Activated naive CD4-positive, alpha-beta T cell treated with anti-CD3 and anti-CD28 coated beads, Interleukin-2, amount 50 U/mL, for 24 hours (primary cell): ENCODE measurements at regions not wholly inside any gene's neighbourhood (a gene's known extent, or its start where the extent isn't known, plus 50 kb on each side); places are given as distances from the start of the nearest gene placed in this dataset.

ENCODE experiments used
- H3K27ac Mint-ChIP-seq: one replicate; pipeline ENCODE4 v1.8.0; 2021; ENCODE audit warnings: mild to moderate bottlenecking, mixed read lengths
- H3K27me3 Mint-ChIP-seq: one replicate; pipeline ENCODE4 v1.8.0; 2021; ENCODE audit warnings: mixed read lengths
- H3K36me3 Mint-ChIP-seq: one replicate; pipeline ENCODE4 v1.8.0; 2021; ENCODE audit warnings: mixed read lengths
- H3K4me1 Mint-ChIP-seq: one replicate; pipeline ENCODE4 v1.8.0; 2021; ENCODE audit warnings: mixed read lengths
- H3K4me3 Mint-ChIP-seq: one replicate; pipeline ENCODE4 v1.8.0; 2021; ENCODE audit warnings: mild to moderate bottlenecking, mixed read lengths
- H3K9me3 Mint-ChIP-seq: one replicate; pipeline ENCODE4 v1.8.0; 2021; ENCODE audit warnings: mixed read lengths

DNA sequence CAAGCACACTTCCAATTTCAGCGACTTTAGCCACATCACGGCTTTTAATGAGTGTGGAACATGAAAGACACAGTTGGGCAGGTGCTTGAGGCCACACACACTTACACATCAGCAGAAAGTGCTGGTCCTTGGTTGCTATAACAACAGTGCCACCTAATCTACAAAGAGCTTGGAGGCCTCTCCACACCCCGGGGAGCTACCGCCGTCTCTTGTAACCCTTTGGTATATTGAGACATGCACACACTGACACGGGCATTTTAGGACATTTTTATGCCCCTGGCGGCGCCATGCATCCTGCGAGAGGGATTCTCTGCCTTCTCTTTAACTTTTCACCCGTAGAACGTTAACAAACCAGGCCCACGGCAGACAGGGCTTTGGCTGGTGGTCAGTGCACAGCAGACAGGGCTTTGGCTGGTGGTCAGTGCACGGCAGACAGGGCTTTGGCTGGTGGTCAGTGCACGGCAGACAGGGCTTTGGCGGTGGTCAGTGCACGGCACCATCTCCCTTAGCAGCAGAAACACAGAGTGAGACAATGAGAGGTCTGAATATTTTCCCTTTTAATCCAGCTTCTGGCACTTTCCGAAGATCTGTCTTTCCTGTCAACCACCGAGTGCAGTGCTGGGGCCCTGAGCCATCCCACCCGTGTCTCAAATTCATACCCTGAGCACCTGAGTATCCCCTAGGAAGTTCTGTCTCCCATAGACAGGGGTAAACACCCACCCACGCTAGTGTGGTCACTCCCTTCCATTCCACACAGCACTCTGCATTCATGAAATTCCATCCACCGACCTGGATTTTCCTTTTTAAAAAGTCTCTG is 116.6 kb upstream of the RPS6KA2 start:
- Mint-ChIP-seq H3K4me1 (no peaks in the 10 kb centered on the region), H3K27me3 (no peaks in the 10 kb centered on the region), H3K9me3 (no peaks in the 10 kb centered on the region), H3K36me3 (no peaks in the 10 kb centered on the region), H3K27ac (no peak overlapping the region), H3K4me3 (no peak overlapping the region)

DNA sequence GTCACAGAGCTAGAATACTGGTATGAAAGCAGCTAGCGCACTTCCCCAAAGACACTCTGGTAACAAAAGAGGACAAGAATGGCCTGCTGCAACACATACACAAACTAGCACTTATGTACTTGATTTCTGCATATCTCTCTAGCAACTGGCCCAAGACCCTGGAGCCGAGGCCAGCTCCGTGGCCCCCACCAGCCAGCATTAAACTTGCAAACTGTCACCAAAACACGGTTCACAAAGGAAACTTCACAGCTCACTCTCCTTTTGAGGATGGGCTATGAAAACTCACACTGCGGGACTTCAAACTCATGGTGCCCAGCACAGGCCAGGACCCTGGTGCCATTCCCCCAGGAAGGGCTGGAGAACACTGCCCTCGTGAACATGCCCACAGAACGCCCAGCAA is 115.9 kb upstream of the RPS6KA2 start:
- H3K4me1 Mint-ChIP-seq, result no peaks in the 10 kb centered on the region

DNA sequence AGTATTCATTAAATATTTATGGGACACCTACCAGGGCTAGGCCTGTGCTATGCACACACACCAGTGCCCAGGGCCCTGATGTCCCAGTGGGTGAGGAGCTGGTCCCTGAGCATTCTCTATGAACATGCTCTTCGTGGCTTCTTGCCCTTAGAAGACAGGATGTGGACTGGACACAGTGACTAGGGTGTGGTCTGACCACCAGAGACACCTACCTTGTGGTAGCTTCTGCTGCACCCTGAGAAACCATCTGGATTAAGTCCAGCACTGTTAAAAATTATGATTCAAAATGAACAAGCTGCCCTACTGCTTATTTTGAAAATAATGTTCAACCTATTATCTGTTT is 112.9 kb upstream of the RPS6KA2 start:
- H3K9me3 Mint-ChIP-seq, result no peaks in the 10 kb centered on the region
- H3K4me3 Mint-ChIP-seq, result no peak overlapping the region
- no peaks in the 10 kb centered on the region for H3K27me3 Mint-ChIP-seq
- no peaks in the 10 kb centered on the region for H3K36me3 Mint-ChIP-seq
- H3K4me1 Mint-ChIP-seq, result no peaks in the 10 kb centered on the region
- H3K27ac Mint-ChIP-seq, result no peak overlapping the region

More for the DNA sequence above, 115.9 kb upstream of the RPS6KA2 start:
- H3K27me3 Mint-ChIP-seq, result no peaks in the 10 kb centered on the region
- H3K4me3 Mint-ChIP-seq, result no peak overlapping the region
- H3K27ac Mint-ChIP-seq, result no peak overlapping the region
- no peaks in the 10 kb centered on the region for H3K9me3 Mint-ChIP-seq
- H3K36me3 Mint-ChIP-seq, result no peaks in the 10 kb centered on the region

DNA sequence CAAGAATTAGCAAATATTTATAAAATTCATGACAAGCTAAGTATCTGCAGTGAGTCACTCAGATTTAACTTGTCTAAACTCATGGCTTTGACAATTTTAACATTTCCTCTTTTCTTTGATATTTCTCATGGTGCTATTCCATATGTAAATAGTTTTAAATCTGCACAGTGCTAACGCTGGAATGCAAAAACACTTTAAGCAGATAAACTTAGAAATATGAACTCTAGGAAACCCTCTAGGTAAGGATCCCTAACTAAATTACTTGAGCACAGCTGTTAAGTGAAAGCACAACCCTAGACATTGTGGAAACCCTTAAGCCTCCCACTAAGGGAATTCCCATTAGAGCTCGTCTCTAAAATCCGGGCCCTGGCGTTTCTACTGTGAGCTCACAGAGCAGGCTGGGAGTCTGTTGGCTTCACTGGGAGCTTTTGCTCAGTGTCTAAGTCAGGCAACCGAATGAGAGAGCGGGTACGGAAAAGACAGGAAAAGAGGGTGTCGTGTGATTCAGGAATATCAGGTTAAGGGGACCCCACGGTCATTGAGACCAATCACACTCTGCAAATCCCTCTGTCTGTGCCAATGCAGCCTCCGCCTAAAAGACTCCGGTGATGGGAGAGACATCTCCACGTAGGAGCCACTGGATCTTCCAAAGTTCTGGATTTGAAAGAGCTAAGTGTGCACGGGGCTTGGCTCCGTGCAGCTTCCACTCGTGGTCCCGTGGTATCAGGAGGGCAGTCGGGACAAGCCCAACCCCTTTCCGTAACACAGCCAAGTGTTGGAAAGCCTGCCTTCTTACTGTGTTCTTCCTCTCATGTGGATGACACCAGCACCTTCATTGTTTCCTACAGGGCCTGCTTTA is 112.3 kb upstream of the RPS6KA2 start:
- Mint-ChIP-seq H3K4me1 (no peaks in the 10 kb centered on the region), H3K4me3 (no peak overlapping the region), H3K27me3 (no peaks in the 10 kb centered on the region), H3K9me3 (no peaks in the 10 kb centered on the region), H3K36me3 (no peaks in the 10 kb centered on the region), H3K27ac (no peak overlapping the region)

DNA sequence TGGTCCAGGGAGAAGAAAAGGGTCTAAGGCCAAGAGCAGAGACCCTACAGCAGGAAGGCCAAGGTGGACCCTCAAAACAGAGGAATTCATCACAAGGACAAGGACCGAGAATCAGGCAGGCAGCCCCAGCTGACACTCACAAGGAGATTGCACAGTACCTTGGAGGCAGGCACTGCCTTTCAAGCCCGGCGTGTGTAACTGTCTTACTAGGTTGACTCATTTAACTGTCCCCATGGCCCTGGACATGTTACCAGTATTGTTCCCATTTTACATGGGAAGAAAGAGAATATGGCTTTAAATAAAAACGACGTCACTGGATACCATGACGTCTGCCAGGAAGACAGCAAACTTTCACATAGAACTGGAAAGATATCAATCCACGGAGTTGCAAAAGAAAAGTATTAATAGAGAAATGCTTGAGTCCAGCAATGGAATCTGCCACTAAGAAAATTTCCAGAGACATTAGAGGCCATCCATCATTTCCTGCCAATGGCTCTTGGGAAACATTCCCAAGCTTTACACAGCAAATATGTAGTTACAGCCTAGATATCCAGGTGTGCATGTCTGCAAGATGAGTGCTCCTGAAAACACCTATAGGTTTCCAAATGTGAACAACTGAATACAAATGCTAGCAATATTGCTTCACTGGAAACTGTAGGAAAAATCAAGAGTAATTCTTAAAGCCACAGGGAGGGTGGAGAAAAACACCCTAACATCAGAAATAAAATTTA is 111.5 kb upstream of the RPS6KA2 start:
- Mint-ChIP-seq H3K9me3 (no peaks in the 10 kb centered on the region), H3K36me3 (no peaks in the 10 kb centered on the region), H3K4me1 (no peaks in the 10 kb centered on the region), H3K27ac (no peak overlapping the region), H3K4me3 (no peak overlapping the region), H3K27me3 (no peaks in the 10 kb centered on the region)

DNA sequence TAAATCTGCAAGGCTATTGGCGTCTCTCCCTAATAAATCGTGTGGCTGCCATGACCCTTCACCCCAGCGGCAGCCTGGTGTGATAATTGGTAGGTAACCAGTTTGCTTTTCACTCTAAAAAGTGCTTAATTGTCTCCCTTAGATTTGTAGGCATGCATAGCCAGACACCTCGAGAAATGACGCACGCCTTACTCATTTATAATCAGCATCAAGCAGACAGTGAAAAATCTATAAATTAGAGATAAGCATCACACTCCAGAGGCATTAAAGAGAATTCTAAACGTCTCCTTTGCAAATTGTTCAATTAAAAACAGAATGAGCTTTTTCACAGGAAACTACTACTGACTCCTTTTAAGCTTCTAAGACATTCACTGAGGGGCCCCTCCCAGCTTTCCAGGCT is 110.2 kb upstream of the RPS6KA2 start:
- H3K36me3 Mint-ChIP-seq, result no peaks in the 10 kb centered on the region
- no peaks in the 10 kb centered on the region for H3K4me1 Mint-ChIP-seq
- no peak overlapping the region for H3K27ac Mint-ChIP-seq
- H3K27me3 Mint-ChIP-seq, result no peaks in the 10 kb centered on the region
- no peak overlapping the region for H3K4me3 Mint-ChIP-seq
- no peaks in the 10 kb centered on the region for H3K9me3 Mint-ChIP-seq

DNA sequence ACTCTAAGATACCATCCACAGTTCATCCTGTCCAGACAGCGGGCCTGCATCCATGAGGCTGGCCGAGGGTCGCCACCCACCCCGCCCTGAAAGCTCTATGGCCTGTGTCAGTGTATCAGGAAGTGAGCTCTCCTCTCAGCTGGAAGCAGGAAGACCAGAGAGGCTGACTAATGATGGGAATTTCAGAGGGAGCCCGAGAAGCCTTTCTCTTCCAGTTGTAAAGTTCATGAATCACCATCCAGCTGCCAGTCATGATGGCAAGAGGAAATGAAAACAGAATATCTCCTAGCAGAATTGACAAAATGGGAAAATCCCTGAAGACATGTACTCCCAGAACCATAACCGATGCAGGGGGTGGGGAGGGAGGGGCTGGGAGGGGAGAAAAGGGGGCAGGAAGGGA is 109.6 kb upstream of the RPS6KA2 start:
- Mint-ChIP-seq H3K27me3 (no peaks in the 10 kb centered on the region), H3K27ac (no peak overlapping the region), H3K4me1 (no peaks in the 10 kb centered on the region), H3K4me3 (no peak overlapping the region), H3K9me3 (no peaks in the 10 kb centered on the region), H3K36me3 (no peaks in the 10 kb centered on the region)

DNA sequence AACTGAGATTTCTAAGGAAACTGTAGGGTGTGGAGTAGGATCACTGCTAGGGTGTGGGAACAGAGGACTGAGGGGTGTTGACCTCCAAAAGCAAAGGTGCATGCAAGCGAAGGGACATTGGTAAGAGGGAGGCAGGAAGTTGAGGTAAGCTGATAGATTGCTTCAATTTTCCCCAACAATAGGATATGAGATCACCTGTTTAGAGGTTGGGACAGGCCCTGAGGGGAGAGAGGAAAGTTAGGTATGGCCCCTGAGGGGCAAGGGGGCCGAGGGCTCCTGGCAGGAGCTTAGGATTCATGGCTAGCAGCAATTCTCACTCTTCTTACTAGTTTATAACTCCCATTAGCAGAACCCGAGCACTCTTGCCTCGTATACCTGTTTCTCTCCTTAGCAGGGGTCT is 106.8 kb upstream of the RPS6KA2 start:
- H3K27me3 Mint-ChIP-seq, result no peaks in the 10 kb centered on the region
- no peak overlapping the region for H3K27ac Mint-ChIP-seq
- peaks cover 10% of the 10 kb centered on the region for H3K4me1 Mint-ChIP-seq
- no peaks in the 10 kb centered on the region for H3K9me3 Mint-ChIP-seq
- H3K4me3 Mint-ChIP-seq, result no peak overlapping the region
- H3K36me3 Mint-ChIP-seq, result no peaks in the 10 kb centered on the region

DNA sequence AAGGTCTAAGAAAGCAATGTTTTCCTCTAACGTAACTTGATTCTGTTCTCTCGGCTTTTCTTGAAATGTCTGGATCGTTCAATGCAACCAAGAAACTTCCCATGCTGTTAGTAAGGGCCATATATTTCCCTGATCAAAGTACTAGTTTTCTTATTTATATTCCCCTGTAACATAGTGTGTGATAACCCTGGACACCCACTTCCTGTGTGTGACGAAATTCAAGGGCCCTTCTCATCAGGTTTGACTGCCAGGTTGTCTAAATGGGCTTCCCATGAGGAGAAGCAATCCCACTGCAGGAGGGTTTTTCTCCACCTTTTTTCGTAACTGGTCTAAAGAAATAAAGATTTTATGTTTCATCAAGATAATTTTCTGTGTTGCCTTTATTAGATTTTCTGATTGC is 102.6 kb upstream of the RPS6KA2 start:
- no peaks in the 10 kb centered on the region for H3K9me3 Mint-ChIP-seq
- H3K4me3 Mint-ChIP-seq, result no peak overlapping the region
- H3K4me1 Mint-ChIP-seq, result peaks cover 10% of the 10 kb centered on the region
- H3K27me3 Mint-ChIP-seq, result no peaks in the 10 kb centered on the region
- H3K36me3 Mint-ChIP-seq, result no peaks in the 10 kb centered on the region
- H3K27ac Mint-ChIP-seq, result no peak overlapping the region

DNA sequence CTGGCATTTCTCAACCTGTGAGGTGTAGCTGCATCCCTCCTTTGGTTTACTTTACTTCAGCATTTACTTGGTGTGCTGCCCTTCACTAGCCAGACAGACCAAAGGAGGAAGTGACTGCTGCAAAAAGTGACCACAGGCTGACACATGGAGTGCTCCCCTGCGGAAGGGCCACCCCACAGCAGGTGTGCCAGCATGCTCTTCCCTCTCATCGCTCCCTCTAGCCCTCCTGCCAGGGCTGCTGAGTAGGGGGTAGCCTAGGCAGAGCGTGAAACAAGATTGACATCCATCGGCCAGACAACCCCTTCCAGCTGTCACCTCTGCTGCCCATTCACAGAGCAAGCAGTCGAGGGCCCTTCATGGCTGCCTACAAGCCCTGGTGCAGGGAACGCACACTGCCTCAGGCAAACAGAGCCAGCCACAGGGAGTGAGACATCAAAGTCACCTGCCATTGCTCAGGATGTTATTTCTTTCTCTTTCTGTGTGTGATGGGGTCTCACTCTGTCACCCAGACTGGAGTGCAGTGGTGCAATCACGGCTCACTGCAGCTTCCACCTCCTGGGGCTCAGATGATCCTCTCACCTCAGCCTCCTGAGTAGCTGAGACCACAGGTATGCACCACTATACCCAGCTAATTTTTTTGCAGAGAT is 102.0 kb upstream of the RPS6KA2 start:
- no peaks in the 10 kb centered on the region for H3K9me3 Mint-ChIP-seq
- H3K27ac Mint-ChIP-seq, result no peak overlapping the region
- no peaks in the 10 kb centered on the region for H3K27me3 Mint-ChIP-seq
- H3K4me3 Mint-ChIP-seq, result no peak overlapping the region
- no peaks in the 10 kb centered on the region for H3K36me3 Mint-ChIP-seq
- H3K4me1 Mint-ChIP-seq, result peaks cover 10% of the 10 kb centered on the region

DNA sequence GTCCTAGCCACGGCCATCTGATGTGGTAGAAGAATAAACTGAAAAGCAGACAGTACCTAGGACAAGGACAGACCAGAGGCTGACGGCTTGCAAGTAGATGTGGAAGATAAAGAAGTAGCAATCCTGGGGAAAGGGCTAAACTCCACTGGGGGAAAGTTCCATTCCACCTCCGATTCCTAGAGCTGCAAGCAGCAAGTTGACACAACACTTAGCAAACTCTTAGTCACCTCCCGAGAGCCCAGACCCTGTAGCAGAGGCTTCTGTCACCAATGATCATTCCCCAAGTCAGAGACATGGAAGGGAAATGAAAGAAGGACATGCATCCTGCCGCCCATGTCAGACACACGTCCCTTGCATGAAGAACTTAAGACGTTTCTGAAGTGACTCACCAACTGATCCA is 99.2 kb upstream of the RPS6KA2 start:
- no peak overlapping the region for H3K27ac Mint-ChIP-seq
- H3K27me3 Mint-ChIP-seq, result no peaks in the 10 kb centered on the region
- no peak overlapping the region for H3K4me3 Mint-ChIP-seq
- no peaks in the 10 kb centered on the region for H3K36me3 Mint-ChIP-seq
- peaks cover 10% of the 10 kb centered on the region for H3K4me1 Mint-ChIP-seq
- H3K9me3 Mint-ChIP-seq, result no peaks in the 10 kb centered on the region

DNA sequence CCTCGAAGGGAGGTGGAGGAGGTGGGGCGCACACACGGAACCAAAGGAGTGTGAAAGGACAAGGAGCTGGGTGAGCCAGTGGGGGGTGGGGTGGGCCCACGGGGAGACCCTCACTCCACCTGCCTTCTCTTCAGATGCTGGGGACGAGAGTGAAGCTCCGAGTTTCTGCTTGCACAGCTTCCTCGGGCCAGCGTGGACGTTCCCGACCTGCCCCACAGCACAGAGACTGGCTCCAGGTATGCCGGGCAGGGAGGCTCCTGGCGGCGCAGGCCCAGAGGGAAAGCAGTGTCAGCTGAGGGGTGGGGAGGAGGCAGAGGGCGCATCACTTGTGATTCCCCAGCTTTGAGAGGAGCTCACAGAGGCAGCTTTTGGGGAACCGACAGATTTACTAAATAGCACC is 98.5 kb upstream of the RPS6KA2 start:
- Mint-ChIP-seq H3K36me3 (no peaks in the 10 kb centered on the region), H3K27me3 (no peaks in the 10 kb centered on the region), H3K27ac (no peak overlapping the region), H3K9me3 (no peaks in the 10 kb centered on the region), H3K4me3 (no peak overlapping the region), H3K4me1 (peaks cover 10% of the 10 kb centered on the region)

DNA sequence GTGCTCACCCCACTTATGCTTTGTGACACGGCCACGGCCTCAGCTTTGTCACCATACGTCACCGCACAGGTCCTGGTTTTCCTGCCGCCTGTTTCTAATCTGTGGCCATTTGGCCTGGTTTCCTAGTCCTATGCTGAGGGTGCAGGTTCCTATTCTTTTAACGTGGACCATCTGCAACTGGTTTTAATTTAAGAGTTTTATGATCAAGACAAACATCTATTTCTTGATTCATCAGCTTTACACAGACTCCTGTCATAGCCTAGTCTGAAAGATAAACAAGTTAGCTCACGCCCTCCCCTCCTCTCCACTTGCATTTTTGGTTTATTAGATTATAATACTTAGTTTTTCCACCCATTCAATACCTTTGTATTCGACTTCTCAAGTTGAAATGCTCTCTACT is 97.5 kb upstream of the RPS6KA2 start:
- H3K27me3 Mint-ChIP-seq, result no peaks in the 10 kb centered on the region
- H3K36me3 Mint-ChIP-seq, result no peaks in the 10 kb centered on the region
- H3K4me1 Mint-ChIP-seq, result peaks cover 4% of the 10 kb centered on the region
- no peak overlapping the region for H3K27ac Mint-ChIP-seq
- no peaks in the 10 kb centered on the region for H3K9me3 Mint-ChIP-seq
- H3K4me3 Mint-ChIP-seq, result no peak overlapping the region

DNA sequence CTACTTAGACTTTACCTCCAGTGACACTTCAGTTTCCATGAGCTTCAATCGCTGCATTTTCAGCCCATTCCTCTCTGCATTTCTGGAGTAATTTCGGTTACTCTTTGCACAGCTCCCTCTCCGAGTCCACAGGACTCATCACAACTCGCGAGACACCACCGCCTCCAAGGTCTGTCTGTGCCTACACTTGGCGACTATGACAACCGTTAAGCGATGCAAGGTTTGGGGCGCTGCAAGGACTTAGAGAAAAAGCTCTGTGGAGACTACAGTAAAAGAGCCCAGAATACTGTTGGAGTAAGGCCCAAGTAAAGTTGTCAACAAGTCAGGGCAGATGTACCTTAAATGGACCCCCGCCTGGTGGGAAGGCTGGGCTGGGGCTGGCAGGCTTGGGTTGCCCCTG is 95.7 kb upstream of the RPS6KA2 start:
- no peak overlapping the region for H3K4me3 Mint-ChIP-seq
- H3K36me3 Mint-ChIP-seq, result no peaks in the 10 kb centered on the region
- no peaks in the 10 kb centered on the region for H3K4me1 Mint-ChIP-seq
- H3K27ac Mint-ChIP-seq, result no peak overlapping the region
- no peaks in the 10 kb centered on the region for H3K9me3 Mint-ChIP-seq
- H3K27me3 Mint-ChIP-seq, result no peaks in the 10 kb centered on the region

DNA sequence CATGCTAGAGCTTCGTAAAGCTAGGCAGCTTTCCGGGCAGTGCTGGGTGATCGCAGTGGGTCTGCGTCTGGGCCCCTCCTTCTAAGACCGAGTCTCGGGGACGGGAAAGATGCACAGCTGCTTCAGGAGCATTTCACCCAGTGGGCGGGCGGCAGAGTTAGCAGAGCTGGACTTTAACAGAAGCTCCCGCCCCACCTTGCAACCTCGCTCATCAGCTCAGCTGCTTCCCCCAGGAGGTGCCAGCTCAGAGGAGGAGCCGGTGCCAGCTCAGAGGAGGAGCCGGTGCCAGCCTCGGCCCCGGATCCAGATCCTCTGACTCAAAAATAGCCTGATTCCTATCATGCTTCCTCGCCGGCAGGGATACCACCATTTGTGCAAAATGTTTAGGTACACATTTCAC is 94.5 kb upstream of the RPS6KA2 start:
- H3K27me3 Mint-ChIP-seq, result no peaks in the 10 kb centered on the region
- no peaks in the 10 kb centered on the region for H3K4me1 Mint-ChIP-seq
- H3K27ac Mint-ChIP-seq, result no peak overlapping the region
- no peaks in the 10 kb centered on the region for H3K36me3 Mint-ChIP-seq
- H3K9me3 Mint-ChIP-seq, result no peaks in the 10 kb centered on the region
- no peak overlapping the region for H3K4me3 Mint-ChIP-seq
